HCT116 (cell line): ENCODE measurements at regions not wholly inside any gene's neighbourhood (a gene's known extent, or its start where the extent isn't known, plus 50 kb on each side); places are given as distances from the start of the nearest gene placed in this dataset.

Source experiments
- ATF3 ChIP-seq: IDR thresholded peaks from 2 replicates; pipeline ENCODE4 v1.6.1; 2012
- CTCF ChIP-seq, 3 experiments: fragments of 200-600 bp in 1 of 3; sonication (generic) in 1 of 3; IDR thresholded peaks in 2 of 3; conservative IDR thresholded peaks in 1 of 3; 2 replicates each; pipeline ENCODE4 v1.5.1; 2012 to 2017; ENCODE audit warnings: low read depth in 2 of 3, low read length in 2 of 3, antibody characterized with exemption in 1 of 3, borderline replicate concordance in 1 of 3, control low read depth in 1 of 3, mild to moderate bottlenecking in 1 of 3, mixed read lengths in 1 of 3, mixed run types in 1 of 3, moderate library complexity in 1 of 3; ENCODE audit not compliant: insufficient read depth in 1 of 3
- EZH2 ChIP-seq: fragments of 200-600 bp; sonication (generic); IDR thresholded peaks from 2 replicates; pipeline ENCODE4 v1.6.1; 2017; ENCODE audit warnings: antibody characterized with exemption, mixed run types
- EZH2phosphoT487 ChIP-seq: fragments of 200-600 bp; IDR thresholded peaks from 2 replicates; pipeline ENCODE4 v1.6.1; 2018; ENCODE audit warnings: antibody characterized with exemption, borderline replicate concordance
- JUND ChIP-seq: IDR thresholded peaks from 2 replicates; pipeline ENCODE4 v1.6.1; 2012
- POLR2A ChIP-seq: IDR thresholded peaks from 2 replicates; pipeline ENCODE4 v1.7.0; 2011; ENCODE audit warnings: borderline replicate concordance; ENCODE audit not compliant: insufficient read depth, insufficient read length; ENCODE audit errors: extremely low read depth
- POLR2AphosphoS5 ChIP-seq: IDR thresholded peaks from 2 replicates; pipeline ENCODE4 v1.6.1; 2011; ENCODE audit warnings: mild to moderate bottlenecking, low read depth, low read length, moderate library complexity
- SP1 ChIP-seq: IDR thresholded peaks from 2 replicates; pipeline ENCODE4 v1.6.1; 2012; ENCODE audit warnings: low read depth
- YY1 ChIP-seq: IDR thresholded peaks from 2 replicates; pipeline ENCODE4 v1.6.1; 2011; ENCODE audit warnings: low read length, low read depth, moderate library complexity, mild to moderate bottlenecking; ENCODE audit not compliant: insufficient replicate concordance; ENCODE audit errors: extremely low read depth

GRCh38 chr3:16122155-16122554 lies 52.3 kb upstream of the GALNT15 start:
- TF ChIP-seq SP1 (no peak), JUND (no peak), YY1 (no peak), POLR2AphosphoS5 (no peak), POLR2A (no peak), ATF3 (no peak), CTCF (IDR thresholded peaks at IDR 0.05 in 2 of 3, conservative IDR thresholded peaks at IDR 0.05 in 1 of 3; ENCODE audit: borderline replicate concordance in 1 of 3, insufficient read depth in 1 of 3, low read depth in 2 of 3, low read length in 2 of 3) (no peak), EZH2phosphoT487 (no peak), EZH2 (no peak)
